GM18508 (cell line): ENCODE measurements at regions not wholly inside any gene's neighbourhood (a gene's known extent, or its start where the extent isn't known, plus 50 kb on each side); places are given as distances from the start of the nearest gene placed in this dataset.
"Not testable (repeated sequence)": the region's sequence is repeated elsewhere in the genome, so short reads cannot be mapped to it uniquely, and the experiment has no call there.

ENCODE experiments used
- ATAC-seq: cut with Tn5 transposase; IDR thresholded peaks from one replicate; pipeline ENCODE4 v1.9.1; 2021; ENCODE audit warnings: moderate number of reproducible peaks; ENCODE audit not compliant: insufficient read depth, unreplicated experiment

- no peak for ATAC-seq
Observed at GRCh38 chr4:86521373-86521969, 72.6 kb upstream of the PTPN13 start.

- no peak for ATAC-seq
Observed at GRCh38 chr4:86522349-86522748, 71.8 kb upstream of the PTPN13 start.

GRCh38 chr4:86523333-86523732, 70.8 kb upstream of the PTPN13 start:
- no peak for ATAC-seq

GRCh38 chr4:86527713-86528112, 66.4 kb upstream of the PTPN13 start:
- not testable (repeated sequence) for ATAC-seq

GRCh38 chr4:86529436-86529835, 64.7 kb upstream of the PTPN13 start:
- no peak for ATAC-seq

GRCh38 chr4:86530183-86530582, 63.9 kb upstream of the PTPN13 start:
- ATAC-seq: peak; percentile 88

- ATAC-seq: no peak
Observed at GRCh38 chr4:86531440-86531839, 62.7 kb upstream of the PTPN13 start.

- no peak for ATAC-seq
Observed at GRCh38 chr4:86532851-86533250, 61.3 kb upstream of the PTPN13 start.

GRCh38 chr4:86536151-86536550, 58.0 kb upstream of the PTPN13 start:
- ATAC-seq: no peak

- ATAC-seq: no peak
Observed at GRCh38 chr4:86542319-86543027, 51.6 kb upstream of the PTPN13 start.

GRCh38 chr4:86543080-86543479, 51.0 kb upstream of the PTPN13 start:
- ATAC-seq: no peak

- no peak for ATAC-seq
Observed at GRCh38 chr4:86543560-86544309, 50.4 kb upstream of the PTPN13 start.

GRCh38 chr4:86544310-86544966, 49.7 kb upstream of the PTPN13 start:
- ATAC-seq: peak; percentile 83
